ENCODE measurements at regions not wholly inside any gene's neighbourhood (a gene's known extent, or its start where the extent isn't known, plus 50 kb on each side); places are given as distances from the start of the nearest gene placed in this dataset.

DNA sequence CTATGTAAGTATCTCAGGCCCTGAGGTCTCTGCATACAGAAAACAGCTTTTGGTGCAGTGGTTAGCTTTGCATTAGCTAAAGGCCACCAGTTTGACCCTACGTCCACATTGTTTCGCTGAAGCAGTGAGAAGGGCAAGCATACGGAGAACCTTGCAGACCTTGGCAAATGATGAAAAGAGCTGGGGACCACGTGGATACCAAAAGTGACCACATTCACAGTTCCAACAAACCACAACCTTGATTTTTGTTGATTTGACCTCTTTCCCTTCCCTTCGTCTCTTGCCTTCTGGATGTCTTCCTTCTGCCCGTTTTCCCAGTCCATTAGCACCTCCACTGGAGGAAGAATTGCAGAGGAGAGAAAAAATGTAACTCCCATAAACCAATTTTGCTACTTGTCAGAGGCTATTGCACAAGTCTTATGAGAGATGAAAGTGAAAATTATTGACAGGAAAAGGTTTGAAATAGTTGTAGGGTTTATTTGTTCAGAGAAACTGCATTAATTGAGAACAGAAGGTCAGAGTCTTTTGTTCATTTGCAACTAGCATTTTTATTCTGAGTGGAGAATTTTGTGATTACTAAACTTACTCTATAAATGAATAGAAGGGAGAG, 293.9 kb upstream of the HTR2A start:
- intact Hi-C loops (cut with micrococcal nuclease): no loop called here
- Mint-ChIP-seq H3K4me1 (ENCODE audit: low read depth) (no peaks in the 10 kb centered on the region), H3K9me3 (no peaks in the 10 kb centered on the region), H3K4me3 (no peak overlapping the region), H3K27me3 (ENCODE audit: insufficient read depth) (peaks cover 2% of the 10 kb centered on the region), H3K27ac (no peak overlapping the region), H3K36me3 (ENCODE audit: low read depth) (no peaks in the 10 kb centered on the region)
- no peak for DNase-seq (ENCODE audit: low spot score)

DNA sequence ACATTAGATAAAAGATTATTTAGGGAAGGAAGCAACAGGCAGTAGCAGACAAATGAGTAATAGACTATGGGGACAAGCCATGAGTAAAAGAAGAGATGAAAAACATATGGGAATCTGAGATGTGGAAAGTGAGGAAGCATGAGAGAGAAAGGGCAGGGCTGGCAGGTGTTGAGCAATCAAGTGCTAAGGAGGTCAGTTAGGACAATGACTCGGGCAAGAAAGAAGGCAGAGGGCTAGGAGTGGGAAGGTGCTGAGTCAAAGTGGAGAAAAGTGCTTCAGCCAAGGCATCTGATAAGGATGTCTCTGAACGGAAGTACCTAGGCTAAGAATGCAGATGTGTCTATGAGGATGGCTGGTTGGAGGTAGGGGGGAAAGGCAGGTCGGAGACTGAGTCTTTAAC, 291.9 kb upstream of the HTR2A start:
- no peaks in the 10 kb centered on the region for H3K9me3 Mint-ChIP-seq
- no peak for DNase-seq (ENCODE audit: low spot score)
- no peak overlapping the region for H3K27ac Mint-ChIP-seq
- peaks cover 2% of the 10 kb centered on the region for H3K27me3 Mint-ChIP-seq (ENCODE audit: insufficient read depth)
- intact Hi-C loops (cut with micrococcal nuclease): no loop called here
- H3K4me1 Mint-ChIP-seq (ENCODE audit: low read depth): no peaks in the 10 kb centered on the region
- H3K4me3 Mint-ChIP-seq: no peak overlapping the region
- H3K36me3 Mint-ChIP-seq (ENCODE audit: low read depth): no peaks in the 10 kb centered on the region

GRCh38 chr13:47186471-47186870, 289.6 kb upstream of the HTR2A start:
- intact Hi-C loops (cut with micrococcal nuclease): no loop called here
- no peak for DNase-seq (ENCODE audit: low spot score)
- Mint-ChIP-seq H3K36me3 (ENCODE audit: low read depth) (no peaks in the 10 kb centered on the region), H3K27me3 (ENCODE audit: insufficient read depth) (peaks cover 5% of the 10 kb centered on the region), H3K4me3 (no peak overlapping the region), H3K4me1 (ENCODE audit: low read depth) (no peaks in the 10 kb centered on the region), H3K27ac (no peak overlapping the region), H3K9me3 (no peaks in the 10 kb centered on the region)

- peaks cover 2% of the 10 kb centered on the region for H3K9me3 Mint-ChIP-seq
- peaks cover 5% of the 10 kb centered on the region for H3K27me3 Mint-ChIP-seq (ENCODE audit: insufficient read depth)
- intact Hi-C loops (cut with micrococcal nuclease): no loop called here
- no peak for DNase-seq (ENCODE audit: low spot score)
- no peak overlapping the region for H3K4me3 Mint-ChIP-seq
- H3K4me1 Mint-ChIP-seq (ENCODE audit: low read depth): no peaks in the 10 kb centered on the region
- H3K36me3 Mint-ChIP-seq (ENCODE audit: low read depth): no peaks in the 10 kb centered on the region
- H3K27ac Mint-ChIP-seq: no peak overlapping the region
These were observed 287.5 kb upstream of the HTR2A start for GRCh38 chr13:47184321-47184720.

DNA sequence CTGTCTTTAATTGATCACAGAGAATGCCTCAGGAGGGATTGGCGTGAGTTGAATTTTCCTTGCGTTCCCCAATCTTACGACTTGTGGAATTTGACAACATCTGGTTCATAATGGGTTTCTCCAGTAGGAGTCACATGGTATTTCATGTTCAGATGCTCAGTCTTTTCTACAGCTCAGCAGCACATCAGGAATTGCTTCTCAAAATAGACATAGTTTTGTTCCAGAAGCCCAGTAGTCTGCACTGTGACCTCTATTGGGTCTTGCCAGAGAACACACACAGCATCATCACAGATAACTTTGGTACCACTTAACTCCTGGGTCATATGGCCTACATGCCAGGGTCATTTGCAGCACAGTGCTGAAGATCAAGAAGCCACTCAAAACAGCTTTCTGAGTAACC, 282.5 kb upstream of the HTR2A start:
- Mint-ChIP-seq H3K27me3 (ENCODE audit: insufficient read depth) (peaks cover 2% of the 10 kb centered on the region), H3K4me3 (no peak overlapping the region)

GRCh38 chr13:47178090-47178950, 281.5 kb upstream of the HTR2A start:
- H3K4me1 Mint-ChIP-seq (ENCODE audit: low read depth): no peaks in the 10 kb centered on the region
- no peak for DNase-seq (ENCODE audit: low spot score)

More for the DNA sequence above, 282.5 kb upstream of the HTR2A start:
- no peak for DNase-seq (ENCODE audit: low spot score)
- H3K4me1 Mint-ChIP-seq (ENCODE audit: low read depth): no peaks in the 10 kb centered on the region
- intact Hi-C loops (cut with micrococcal nuclease): no loop called here
- H3K36me3 Mint-ChIP-seq (ENCODE audit: low read depth): no peaks in the 10 kb centered on the region
- H3K9me3 Mint-ChIP-seq: peaks cover 2% of the 10 kb centered on the region
- no peak overlapping the region for H3K27ac Mint-ChIP-seq

DNA sequence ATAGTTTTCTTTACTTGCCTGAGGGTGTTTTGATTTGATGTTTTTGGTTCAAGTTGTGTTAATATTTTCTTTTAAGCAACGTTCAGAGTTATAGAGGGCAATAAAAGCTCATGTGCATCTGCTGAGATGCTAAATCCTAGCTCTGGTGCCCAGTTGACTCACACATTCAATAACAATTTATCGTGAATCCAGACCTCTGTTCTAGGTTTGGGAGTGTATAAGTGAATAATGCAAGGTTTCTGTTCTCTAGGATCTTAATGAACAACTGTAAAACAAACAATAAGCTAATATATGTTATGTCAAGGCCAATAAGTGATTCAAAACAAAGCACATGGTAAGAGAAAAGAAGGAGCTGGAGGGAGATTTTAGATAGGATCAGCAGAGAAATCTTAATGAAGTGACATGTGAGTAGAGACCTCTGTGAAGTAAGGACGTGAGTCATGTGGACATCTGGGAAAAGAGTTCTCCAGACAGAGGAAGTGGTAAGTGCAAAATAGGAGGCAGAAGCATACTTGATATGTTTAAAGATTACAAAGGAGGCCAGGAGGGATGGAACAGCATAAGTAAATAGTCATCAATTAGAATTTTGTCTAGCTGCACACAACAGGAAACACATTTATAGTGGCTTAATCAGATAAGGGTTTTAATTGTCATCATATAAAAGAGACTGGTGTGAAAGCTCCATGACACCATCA, 278.5 kb upstream of the HTR2A start:
- H3K27me3 Mint-ChIP-seq (ENCODE audit: insufficient read depth): peaks cover 2% of the 10 kb centered on the region

More at GRCh38 chr13:47178090-47178950, 281.5 kb upstream of the HTR2A start:
- no peak overlapping the region for H3K27ac Mint-ChIP-seq
- peaks cover 2% of the 10 kb centered on the region for H3K9me3 Mint-ChIP-seq
- peaks cover 4% of the 10 kb centered on the region for H3K27me3 Mint-ChIP-seq (ENCODE audit: insufficient read depth)
- intact Hi-C loops (cut with micrococcal nuclease): no loop called here
- no peaks in the 10 kb centered on the region for H3K36me3 Mint-ChIP-seq (ENCODE audit: low read depth)
- H3K4me3 Mint-ChIP-seq: no peak overlapping the region

DNA sequence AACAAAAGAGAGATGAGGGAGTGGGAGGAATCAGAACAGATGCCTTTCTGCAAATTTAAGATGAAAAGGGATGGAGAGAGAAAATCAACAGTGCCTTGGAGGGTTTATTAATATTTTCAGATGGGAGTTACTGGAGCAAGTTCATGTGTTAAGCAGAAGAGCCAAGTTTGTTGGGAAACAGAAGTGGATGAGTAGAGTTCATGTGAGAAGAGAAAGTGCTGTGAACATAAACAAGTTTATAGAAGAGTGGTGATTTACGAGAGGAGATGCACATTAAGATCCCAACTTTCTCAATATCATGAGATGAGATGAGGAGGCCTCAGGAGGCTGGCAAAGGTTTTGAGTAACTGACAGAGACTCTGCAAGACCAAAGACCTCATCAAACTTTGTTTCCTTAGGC, 274.1 kb upstream of the HTR2A start:
- no peaks in the 10 kb centered on the region for H3K36me3 Mint-ChIP-seq (ENCODE audit: low read depth)
- intact Hi-C loops (cut with micrococcal nuclease): no loop called here

More for the DNA sequence above, 278.5 kb upstream of the HTR2A start:
- Mint-ChIP-seq H3K9me3 (no peaks in the 10 kb centered on the region), H3K27ac (no peak overlapping the region), H3K4me1 (ENCODE audit: low read depth) (no peaks in the 10 kb centered on the region), H3K36me3 (ENCODE audit: low read depth) (no peaks in the 10 kb centered on the region), H3K4me3 (no peak overlapping the region)
- DNase-seq (ENCODE audit: low spot score): no peak
- intact Hi-C loops (cut with micrococcal nuclease): no loop called here

GRCh38 chr13:47168618-47169017, 271.8 kb upstream of the HTR2A start:
- DNase-seq (ENCODE audit: low spot score): no peak
- Mint-ChIP-seq H3K27ac (no peak overlapping the region), H3K36me3 (ENCODE audit: low read depth) (no peaks in the 10 kb centered on the region), H3K27me3 (ENCODE audit: insufficient read depth) (peaks cover 1% of the 10 kb centered on the region), H3K4me3 (no peak overlapping the region), H3K4me1 (ENCODE audit: low read depth) (no peaks in the 10 kb centered on the region), H3K9me3 (no peaks in the 10 kb centered on the region)
- intact Hi-C loops (cut with micrococcal nuclease): no loop called here

More for the DNA sequence above, 274.1 kb upstream of the HTR2A start:
- Mint-ChIP-seq H3K9me3 (no peaks in the 10 kb centered on the region), H3K4me1 (ENCODE audit: low read depth) (no peaks in the 10 kb centered on the region), H3K27me3 (ENCODE audit: insufficient read depth) (peaks cover 3% of the 10 kb centered on the region), H3K4me3 (no peak overlapping the region), H3K27ac (no peak overlapping the region)
- no peak for DNase-seq (ENCODE audit: low spot score)

- Mint-ChIP-seq H3K27me3 (ENCODE audit: insufficient read depth) (peaks cover 1% of the 10 kb centered on the region), H3K4me1 (ENCODE audit: low read depth) (no peaks in the 10 kb centered on the region), H3K9me3 (no peaks in the 10 kb centered on the region), H3K36me3 (ENCODE audit: low read depth) (no peaks in the 10 kb centered on the region), H3K4me3 (no peak overlapping the region), H3K27ac (no peak overlapping the region)
- intact Hi-C loops (cut with micrococcal nuclease): no loop called here
- no peak for DNase-seq (ENCODE audit: low spot score)
These were observed 271.2 kb upstream of the HTR2A start for GRCh38 chr13:47168066-47168465.

GRCh38 chr13:47166336-47166735, 269.5 kb upstream of the HTR2A start:
- Mint-ChIP-seq H3K36me3 (ENCODE audit: low read depth) (no peaks in the 10 kb centered on the region), H3K27me3 (ENCODE audit: insufficient read depth) (peaks cover 1% of the 10 kb centered on the region), H3K4me1 (ENCODE audit: low read depth) (no peaks in the 10 kb centered on the region), H3K9me3 (no peaks in the 10 kb centered on the region), H3K27ac (no peak overlapping the region), H3K4me3 (no peak overlapping the region)
- no peak for DNase-seq (ENCODE audit: low spot score)
- intact Hi-C loops (cut with micrococcal nuclease): no loop called here

GRCh38 chr13:47159853-47160550, 263.1 kb upstream of the HTR2A start:
- Mint-ChIP-seq H3K9me3 (peaks cover 7% of the 10 kb centered on the region), H3K27ac (no peak overlapping the region), H3K27me3 (ENCODE audit: insufficient read depth) (no peaks in the 10 kb centered on the region), H3K4me3 (no peak overlapping the region), H3K36me3 (ENCODE audit: low read depth) (no peaks in the 10 kb centered on the region), H3K4me1 (ENCODE audit: low read depth) (no peaks in the 10 kb centered on the region)
- DNase-seq (ENCODE audit: low spot score): no peak
- intact Hi-C loops (cut with micrococcal nuclease): no loop called here

All from activated T-helper 1 cell treated with anti-CD3 and anti-CD28 coated beads, Interleukin-12 subunit alpha, Interleukin-12 subunit beta, Interleukin-2, Interleukin-4 antibody, amounts not matched to agents 30 ng/mL and 10 ng/mL and 1 ng/mL, durations not matched to agents 14 hours and 24 hours and 36 hours (primary cell).